GM19035 (cell line): ENCODE measurements at regions not wholly inside any gene's neighbourhood (a gene's known extent, or its start where the extent isn't known, plus 50 kb on each side); places are given as distances from the start of the nearest gene placed in this dataset.
A peak's percentile ranks its signal among the peaks of the same experiment; 100 is the strongest.
"Not testable (repeated sequence)": the region's sequence is repeated elsewhere in the genome, so short reads cannot be mapped to it uniquely, and the experiment has no call there.

Experiments used
- ATAC-seq: cut with Tn5 transposase; IDR thresholded peaks from one replicate; pipeline ENCODE4 v1.9.1; 2021; ENCODE audit not compliant: unreplicated experiment

- no peak for ATAC-seq
These were observed 55.3 kb upstream of the SLCO6A1 start for GRCh38 chr5:102554082-102554481.

- no peak for ATAC-seq
These were observed 55.9 kb upstream of the SLCO6A1 start for GRCh38 chr5:102554728-102555127.

DNA sequence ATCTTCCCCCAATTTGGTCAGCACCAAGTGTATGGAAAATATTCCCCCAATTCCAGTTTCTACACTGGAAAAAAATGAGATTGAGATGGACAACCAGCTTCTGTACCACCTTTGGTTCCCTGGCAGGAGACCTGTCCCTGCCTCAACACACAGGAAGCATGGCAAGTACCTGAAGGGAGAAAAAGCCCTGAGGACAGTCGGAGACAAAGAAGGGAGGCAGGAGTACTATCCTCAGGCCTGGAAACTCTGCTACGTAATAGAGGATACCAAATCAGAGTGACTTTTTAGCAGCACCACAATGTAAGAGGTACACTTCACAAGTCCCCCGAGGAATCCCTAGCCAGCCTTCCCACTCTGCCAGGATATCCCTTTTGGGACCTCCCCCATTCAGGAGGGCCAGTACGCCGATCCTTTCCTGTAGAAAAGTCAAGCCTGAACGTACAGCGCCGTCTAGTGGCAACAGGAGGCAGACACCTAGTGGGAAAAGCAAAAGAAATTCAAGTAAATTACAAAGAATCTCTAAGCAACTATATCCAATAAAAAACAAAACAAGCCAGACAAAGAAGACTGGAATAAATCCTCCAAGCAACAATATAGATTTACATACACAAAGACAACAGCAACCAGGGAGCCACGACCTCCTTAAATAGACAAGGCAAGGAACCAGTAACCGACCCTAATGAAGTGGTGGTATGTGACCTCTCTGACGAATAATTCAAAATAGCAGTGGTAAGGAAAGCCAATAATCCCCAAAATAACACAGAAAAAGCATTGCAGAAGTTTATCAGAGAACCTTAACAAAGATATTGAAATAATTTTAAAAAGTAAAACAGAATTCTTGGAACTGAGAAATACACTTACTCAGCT lies 63.3 kb upstream of the SLCO6A1 start:
- ATAC-seq: peak; percentile 55

DNA sequence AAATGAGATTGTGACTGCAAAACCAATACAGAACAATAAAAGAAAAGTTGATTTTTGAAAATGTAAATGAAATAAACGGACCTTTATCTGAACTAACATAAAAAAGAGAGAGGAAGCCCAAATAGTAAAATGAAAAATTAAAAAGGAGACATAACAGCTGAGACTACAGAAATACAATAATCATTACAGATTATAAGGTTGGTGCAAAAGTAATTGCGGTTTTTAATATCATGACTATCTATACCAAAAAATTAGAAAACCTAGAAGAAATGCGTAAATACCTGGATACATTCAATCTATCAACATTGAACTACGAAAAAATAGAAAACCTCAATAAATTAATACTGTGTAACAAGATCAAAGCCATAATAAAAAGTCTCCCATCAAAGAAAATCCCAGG lies 71.9 kb upstream of the SLCO6A1 start:
- no peak for ATAC-seq

GRCh38 chr5:102578362-102578761 lies 79.6 kb upstream of the SLCO6A1 start:
- no peak for ATAC-seq

DNA sequence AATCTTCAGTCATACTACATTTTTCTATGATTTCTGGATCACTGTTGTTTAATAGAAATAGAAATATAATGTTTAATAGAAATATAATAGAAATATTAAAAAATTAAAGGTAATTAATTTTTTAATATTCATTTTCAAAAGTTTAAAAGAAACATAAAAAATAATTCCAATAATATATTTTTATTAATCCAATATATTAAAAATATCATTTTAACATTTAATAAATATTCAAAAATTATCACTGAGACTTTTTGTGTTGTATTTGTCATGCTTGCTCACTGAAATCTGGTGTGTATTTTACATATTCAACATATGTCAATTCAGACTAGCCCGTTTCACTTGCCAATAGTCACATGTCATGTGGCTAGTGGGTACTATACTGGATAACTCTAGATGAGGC lies 80.6 kb upstream of the SLCO6A1 start:
- ATAC-seq: no peak

GRCh38 chr5:102581011-102581410 lies 82.2 kb upstream of the SLCO6A1 start:
- no peak for ATAC-seq

- no peak for ATAC-seq
These were observed 83.9 kb upstream of the SLCO6A1 start for GRCh38 chr5:102582696-102583095.

DNA sequence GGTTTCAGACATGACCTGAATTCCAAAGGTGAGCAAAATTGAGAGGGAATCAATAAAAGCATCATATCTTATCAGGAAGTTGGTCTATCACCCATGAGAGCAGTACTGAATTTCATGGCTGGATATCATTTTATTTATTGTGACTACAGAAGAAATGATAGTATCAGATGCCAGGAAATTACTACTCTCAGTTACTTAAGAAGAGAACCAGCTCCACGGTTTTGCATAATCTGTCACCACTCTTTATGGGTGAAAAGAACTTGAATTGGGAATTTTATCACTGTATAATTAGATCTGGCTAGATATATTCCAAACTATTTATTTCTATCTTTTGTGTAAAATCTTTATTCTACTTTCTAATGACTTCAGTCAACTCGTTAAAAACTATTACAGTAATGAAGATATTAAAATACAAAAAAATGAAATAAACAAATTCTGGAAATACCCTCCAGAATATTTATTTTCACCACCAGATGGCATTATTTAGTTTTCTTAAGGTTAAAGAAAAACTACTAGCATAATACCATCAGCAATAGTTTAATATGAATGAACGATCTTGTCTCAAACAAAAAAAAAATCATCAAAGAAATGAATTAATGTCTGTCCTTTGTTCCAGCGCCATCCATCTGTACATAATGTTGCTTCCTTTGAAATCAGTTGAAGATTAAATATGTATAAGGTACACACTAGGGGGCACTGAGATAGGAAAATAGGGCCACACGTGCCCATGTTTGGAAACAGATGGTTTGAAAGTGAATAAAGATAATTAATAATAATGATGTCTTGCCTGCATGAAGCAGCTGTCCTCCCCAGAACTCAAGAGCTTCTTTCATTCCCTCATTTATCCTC lies 84.7 kb upstream of the SLCO6A1 start:
- peak; percentile 52 for ATAC-seq

- ATAC-seq: no peak
These were observed 90.9 kb upstream of the SLCO6A1 start for GRCh38 chr5:102589661-102590060.

DNA sequence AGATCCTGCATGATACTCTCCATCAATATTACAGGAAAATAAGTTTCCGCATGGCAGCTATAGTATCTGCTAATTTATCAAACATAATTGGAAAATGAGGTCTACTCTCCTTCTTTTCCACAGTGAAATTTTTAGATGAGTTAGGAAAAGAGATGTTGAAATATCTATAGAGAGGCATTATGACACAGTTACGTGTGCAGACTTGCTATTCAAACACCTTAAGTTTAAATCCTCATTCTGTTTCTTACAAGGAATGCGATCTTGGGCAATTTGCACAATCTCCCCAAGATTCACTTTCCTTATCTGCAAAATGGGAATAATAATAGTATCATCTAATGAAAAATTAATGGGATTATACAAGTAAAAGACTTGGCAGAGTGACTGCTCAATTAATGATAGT lies 91.7 kb upstream of the SLCO6A1 start:
- ATAC-seq: no peak

GRCh38 chr5:102591650-102592049 lies 92.8 kb upstream of the SLCO6A1 start:
- ATAC-seq: peak; percentile 61

GRCh38 chr5:102592586-102592985 lies 93.8 kb upstream of the SLCO6A1 start:
- not testable (repeated sequence) for ATAC-seq

- no peak for ATAC-seq
These were observed 95.4 kb upstream of the SLCO6A1 start for GRCh38 chr5:102594192-102594591.

DNA sequence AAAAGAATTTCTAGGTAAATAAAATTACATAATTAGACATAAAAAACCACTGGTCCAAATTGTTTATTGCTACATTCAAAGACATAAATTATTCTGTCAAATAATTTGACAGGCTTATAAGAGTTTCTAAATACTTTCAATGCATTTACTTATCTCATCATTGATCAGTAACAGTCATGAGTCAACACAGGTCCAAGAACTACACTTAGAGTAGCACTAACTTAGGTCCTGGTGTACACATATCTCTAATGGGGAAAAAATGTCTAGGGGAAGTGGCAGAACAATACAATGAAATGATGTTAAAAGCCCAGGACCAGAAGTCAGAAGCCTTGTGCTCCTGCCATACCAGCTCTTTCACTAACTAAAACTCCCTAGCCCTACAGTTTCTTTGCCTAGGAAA lies 96.5 kb upstream of the SLCO6A1 start:
- no peak for ATAC-seq

GRCh38 chr5:102596113-102596512 lies 97.3 kb upstream of the SLCO6A1 start:
- ATAC-seq: peak; percentile 81

GRCh38 chr5:102596951-102597350 lies 98.2 kb upstream of the SLCO6A1 start:
- no peak for ATAC-seq

DNA sequence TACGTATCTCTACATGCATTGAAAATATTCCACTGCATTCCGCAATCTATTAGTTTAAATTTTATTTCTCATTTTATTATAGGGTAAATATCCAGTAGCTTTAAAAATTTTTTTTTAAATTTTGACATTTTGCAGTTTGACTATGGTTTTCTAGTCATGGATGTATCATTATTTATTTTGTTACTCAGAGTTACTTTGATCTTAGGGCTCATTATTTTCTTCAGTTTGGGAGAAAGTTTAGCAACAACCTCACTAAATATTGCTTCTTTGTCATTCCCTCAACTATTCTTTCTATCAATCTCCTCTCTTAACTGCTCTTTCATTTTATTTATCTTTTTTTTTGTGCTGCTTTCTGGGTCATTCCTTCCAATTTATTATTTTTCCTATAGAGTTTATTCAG lies 100.5 kb upstream of the SLCO6A1 start:
- no peak for ATAC-seq

DNA sequence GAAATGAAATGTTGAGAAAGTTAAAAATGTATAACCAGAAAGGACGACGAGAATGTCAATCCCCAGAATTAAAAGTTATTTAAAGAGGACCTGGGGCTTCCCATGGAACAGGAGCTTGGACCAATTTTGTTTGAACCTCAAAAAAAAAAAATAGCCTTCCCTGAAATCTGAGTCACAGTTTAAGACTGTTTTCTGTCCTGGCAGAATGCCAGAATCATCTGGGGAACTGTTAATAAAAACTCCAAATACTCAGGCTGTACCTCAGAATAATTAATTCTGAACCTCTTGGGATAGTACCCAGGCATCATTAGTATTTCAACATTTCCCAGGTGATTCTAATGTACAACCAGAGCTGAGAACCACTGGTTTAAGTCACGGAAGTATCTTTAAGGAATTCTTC lies 102.2 kb upstream of the SLCO6A1 start:
- ATAC-seq: no peak

DNA sequence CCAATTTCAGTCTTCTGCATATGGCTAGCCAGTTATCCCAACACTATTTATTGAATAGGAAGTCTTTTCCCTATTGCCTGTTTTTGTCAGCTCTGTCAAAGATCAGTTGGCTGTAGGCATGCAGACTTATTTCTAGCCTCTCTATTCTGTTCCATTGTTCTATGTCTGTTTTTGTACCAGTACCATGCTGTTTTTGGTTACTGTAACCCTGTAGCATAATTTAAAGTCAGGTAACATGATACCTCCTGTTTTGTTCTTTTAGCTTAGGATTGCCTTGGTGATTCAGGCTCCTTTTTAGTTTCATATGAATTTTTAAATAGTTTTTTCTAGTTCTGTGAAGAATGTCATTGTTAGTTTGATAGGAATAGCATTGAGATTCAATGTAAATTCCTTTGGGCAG lies 104.9 kb upstream of the SLCO6A1 start:
- ATAC-seq: no peak

DNA sequence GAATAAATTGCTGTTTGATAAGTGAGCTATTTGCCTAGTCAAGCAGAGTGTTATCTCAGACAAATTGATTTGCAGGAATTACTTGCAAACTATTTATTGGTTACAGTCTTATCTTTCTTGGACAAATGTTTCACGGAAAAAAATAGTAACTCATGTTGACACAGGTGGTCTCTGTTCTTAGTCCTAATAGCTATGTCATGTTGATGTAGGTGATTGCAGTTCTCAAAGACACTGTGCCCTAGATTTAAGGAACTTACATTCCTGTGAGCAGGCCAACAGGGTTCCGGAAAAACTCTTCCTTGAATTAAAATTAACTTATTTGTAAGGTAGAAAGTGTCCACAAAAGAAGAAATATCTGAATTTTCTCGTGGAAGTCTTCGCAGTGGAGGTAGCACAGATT lies 109.6 kb upstream of the SLCO6A1 start:
- ATAC-seq: no peak

DNA sequence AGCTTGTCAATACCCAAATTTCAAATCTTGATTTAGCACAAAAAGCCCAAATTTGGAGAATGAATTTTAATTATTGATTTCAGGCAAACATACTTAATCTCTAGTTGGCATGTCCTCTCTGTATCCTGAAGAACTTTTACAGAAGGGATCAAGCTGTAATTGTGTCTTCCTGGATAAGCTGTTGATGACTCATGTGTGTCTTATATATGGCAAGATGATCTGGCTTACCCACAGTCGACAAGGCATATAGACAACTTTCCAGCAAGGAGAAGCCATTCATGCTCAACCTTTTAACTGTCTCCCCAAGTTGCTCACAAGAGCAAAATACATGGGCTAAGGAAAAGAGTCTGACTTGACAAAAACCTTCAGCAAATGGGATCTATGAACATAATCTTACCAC lies 112.5 kb upstream of the SLCO6A1 start:
- no peak for ATAC-seq
